ENCODE measurements at regions not wholly inside any gene's neighbourhood (a gene's known extent, or its start where the extent isn't known, plus 50 kb on each side); places are given as distances from the start of the nearest gene placed in this dataset.
"Not testable (repeated sequence)": the region's sequence is repeated elsewhere in the genome, so short reads cannot be mapped to it uniquely, and the experiment has no call there.

GRCh38 chr17:22044706-22045246 lies 352.5 kb downstream of the KCNJ18 start:
- intact Hi-C loops (cut with DNase I); H3K4me3 ChIP-seq (ENCODE audit: low read length); H3K4me1 ChIP-seq (ENCODE audit: control insufficient read depth, insufficient read depth, low read length); H3K27me3 ChIP-seq (ENCODE audit: control insufficient read depth, insufficient read depth); ATAC-seq; H3K27ac ChIP-seq (ENCODE audit: low read length); H3K9me3 ChIP-seq (ENCODE audit: control insufficient read depth, low read length): not testable (repeated sequence)
- whole genome bisulfite sequencing, result 65% methylated on average over 31 of the region's 32 CpGs
- DNase-seq, result peak in 1 of 3 donors; percentile 22

- H3K9me3 ChIP-seq (ENCODE audit: control insufficient read depth, low read length); H3K27ac ChIP-seq (ENCODE audit: low read length); intact Hi-C loops (cut with DNase I); H3K27me3 ChIP-seq (ENCODE audit: control insufficient read depth, insufficient read depth); ATAC-seq; H3K4me3 ChIP-seq (ENCODE audit: low read length); H3K4me1 ChIP-seq (ENCODE audit: control insufficient read depth, insufficient read depth, low read length): not testable (repeated sequence)
- DNase-seq, result peak in 1 of 3 donors; percentile 35
- 72% methylated on average over 6 of the region's 6 CpGs for WGBS
Observed at GRCh38 chr17:22047521-22047920, 355.2 kb downstream of the KCNJ18 start.

GRCh38 chr17:22048226-22048625 lies 355.9 kb downstream of the KCNJ18 start:
- H3K27me3 ChIP-seq (ENCODE audit: control insufficient read depth, insufficient read depth); H3K4me3 ChIP-seq (ENCODE audit: low read length); H3K27ac ChIP-seq (ENCODE audit: low read length); ATAC-seq; intact Hi-C loops (cut with DNase I); H3K4me1 ChIP-seq (ENCODE audit: control insufficient read depth, insufficient read depth, low read length); H3K9me3 ChIP-seq (ENCODE audit: control insufficient read depth, low read length): not testable (repeated sequence)
- 59% methylated on average over 5 of the region's 5 CpGs for WGBS
- peak in 1 of 3 donors; percentile 28 for DNase-seq

- H3K9me3 ChIP-seq (ENCODE audit: control insufficient read depth, low read length); H3K4me1 ChIP-seq (ENCODE audit: control insufficient read depth, insufficient read depth, low read length); ATAC-seq; H3K27me3 ChIP-seq (ENCODE audit: control insufficient read depth, insufficient read depth); intact Hi-C loops (cut with DNase I); H3K27ac ChIP-seq (ENCODE audit: low read length); H3K4me3 ChIP-seq (ENCODE audit: low read length): not testable (repeated sequence)
- WGBS, result 29% methylated on average over 3 of the region's 3 CpGs
- DNase-seq, result peak in 2 of 3 donors; percentile 43 to 60
Observed at GRCh38 chr17:22050766-22051165, 358.4 kb downstream of the KCNJ18 start.

GRCh38 chr17:22052715-22053114 lies 360.4 kb downstream of the KCNJ18 start:
- H3K27me3 ChIP-seq (ENCODE audit: control insufficient read depth, insufficient read depth); intact Hi-C loops (cut with DNase I); DNase-seq; H3K9me3 ChIP-seq (ENCODE audit: control insufficient read depth, low read length); ATAC-seq; H3K27ac ChIP-seq (ENCODE audit: low read length); H3K4me3 ChIP-seq (ENCODE audit: low read length); H3K4me1 ChIP-seq (ENCODE audit: control insufficient read depth, insufficient read depth, low read length): not testable (repeated sequence)

GRCh38 chr17:22056566-22056965 lies 364.2 kb downstream of the KCNJ18 start:
- ATAC-seq; H3K9me3 ChIP-seq (ENCODE audit: control insufficient read depth, low read length): not testable (repeated sequence)
- WGBS, result 54% methylated on average over 1 of the region's 1 CpG

GRCh38 chr17:22075918-22076317 lies 383.6 kb downstream of the KCNJ18 start:
- intact Hi-C loops (cut with DNase I); H3K4me3 ChIP-seq (ENCODE audit: low read length); ATAC-seq; H3K4me1 ChIP-seq (ENCODE audit: control insufficient read depth, insufficient read depth, low read length); DNase-seq; H3K27ac ChIP-seq (ENCODE audit: low read length); H3K27me3 ChIP-seq (ENCODE audit: control insufficient read depth, insufficient read depth); H3K9me3 ChIP-seq (ENCODE audit: control insufficient read depth, low read length): not testable (repeated sequence)
- 78% methylated on average over 4 of the region's 4 CpGs for WGBS

More at GRCh38 chr17:22056566-22056965, 364.2 kb downstream of the KCNJ18 start:
- H3K27ac ChIP-seq (ENCODE audit: low read length); DNase-seq; H3K4me1 ChIP-seq (ENCODE audit: control insufficient read depth, insufficient read depth, low read length); intact Hi-C loops (cut with DNase I); H3K4me3 ChIP-seq (ENCODE audit: low read length); H3K27me3 ChIP-seq (ENCODE audit: control insufficient read depth, insufficient read depth): not testable (repeated sequence)

GRCh38 chr17:22088589-22088988 lies 396.3 kb downstream of the KCNJ18 start:
- DNase-seq; H3K4me1 ChIP-seq (ENCODE audit: control insufficient read depth, insufficient read depth, low read length); intact Hi-C loops (cut with DNase I); H3K27me3 ChIP-seq (ENCODE audit: control insufficient read depth, insufficient read depth); H3K4me3 ChIP-seq (ENCODE audit: low read length); ATAC-seq; H3K27ac ChIP-seq (ENCODE audit: low read length); H3K9me3 ChIP-seq (ENCODE audit: control insufficient read depth, low read length): not testable (repeated sequence)
- 70% methylated on average over 12 of the region's 12 CpGs for WGBS

- ATAC-seq, result no peak
- no peak overlapping the region for H3K4me3 ChIP-seq (ENCODE audit: low read length)
- no peak overlapping the region for H3K27ac ChIP-seq (ENCODE audit: low read length)
- no peaks in the 10 kb centered on the region for H3K4me1 ChIP-seq (ENCODE audit: control insufficient read depth, insufficient read depth, low read length)
- H3K9me3 ChIP-seq (ENCODE audit: control insufficient read depth, low read length), result no peaks in the 10 kb centered on the region
- 91% methylated on average over 25 of the region's 25 CpGs for WGBS
- intact Hi-C loops (cut with DNase I), result no loop called here
- DNase-seq, result no peak
- H3K27me3 ChIP-seq (ENCODE audit: control insufficient read depth, insufficient read depth), result no peaks in the 10 kb centered on the region
Observed at GRCh38 chr17:22090263-22090935, 398.1 kb downstream of the KCNJ18 start.

GRCh38 chr17:22091041-22091679 lies 398.8 kb downstream of the KCNJ18 start:
- H3K27ac ChIP-seq (ENCODE audit: low read length); H3K4me3 ChIP-seq (ENCODE audit: low read length); DNase-seq; intact Hi-C loops (cut with DNase I); H3K9me3 ChIP-seq (ENCODE audit: control insufficient read depth, low read length); ATAC-seq; H3K4me1 ChIP-seq (ENCODE audit: control insufficient read depth, insufficient read depth, low read length); H3K27me3 ChIP-seq (ENCODE audit: control insufficient read depth, insufficient read depth): not testable (repeated sequence)
- 84% methylated on average over 10 of the region's 11 CpGs for WGBS

- 79% methylated on average over 4 of the region's 4 CpGs for WGBS
- H3K27me3 ChIP-seq (ENCODE audit: control insufficient read depth, insufficient read depth); H3K4me3 ChIP-seq (ENCODE audit: low read length); ATAC-seq; DNase-seq; H3K27ac ChIP-seq (ENCODE audit: low read length); intact Hi-C loops (cut with DNase I); H3K9me3 ChIP-seq (ENCODE audit: control insufficient read depth, low read length); H3K4me1 ChIP-seq (ENCODE audit: control insufficient read depth, insufficient read depth, low read length): not testable (repeated sequence)
Observed at GRCh38 chr17:22091840-22092239, 399.5 kb downstream of the KCNJ18 start.
